ENCODE measurements at regions not wholly inside any gene's neighbourhood (a gene's known extent, or its start where the extent isn't known, plus 50 kb on each side); places are given as distances from the start of the nearest gene placed in this dataset.

- no peak for DNase-seq
- Histone ChIP-seq H3K4me3 (no peak overlapping the region), H3K27me3 (no peaks in the 10 kb centered on the region), H3K27ac (no peak overlapping the region), H3K9me3 (no peaks in the 10 kb centered on the region), H3K4me1 (peaks cover 0 to 2% of the 10 kb centered on the region in 2 donors), H3K36me3 (no peaks in the 10 kb centered on the region)
- in situ Hi-C loops (cut with MboI; ENCODE audit: low sequenced_read_pairs in 4 of 4) (loop anchor here in 1 of 4 donors (25.0 kb wide), 1 partner anchor 94 kb away; no protein-coding TSS in a partner anchor), intact Hi-C loops (cut with DNase I; ENCODE audit: low total_unique reads) (no loop called here)
- no peak for TF ChIP-seq CTCF (IDR thresholded peaks at IDR 0.05 in 4 of 5, conservative IDR thresholded peaks at IDR 0.05 in 1 of 5)
- TF ChIP-seq POLR2A (IDR thresholded peaks at IDR 0.05), result no peak
- no peak for ATAC-seq
Observed at GRCh38 chrX:15906041-15906943, 51.7 kb upstream of the AP1S2 start.

All from gastrocnemius medialis (tissue), 4 donors.